H1 (cell line): ENCODE measurements at regions not wholly inside any gene's neighbourhood (a gene's known extent, or its start where the extent isn't known, plus 50 kb on each side); places are given as distances from the start of the nearest gene placed in this dataset.

Experiments used
- CTCF ChIA-PET: fragments of 300-600 bp; sonication (Branson Sonifier 250); formaldehyde crosslinking; loops from one replicate; lab custom pipeline; 2021; ENCODE audit not compliant: partially characterized antibody; lab: Charles Lee
- POLR2A ChIA-PET: fragments of 300-600 bp; sonication (Branson Sonifier 250); formaldehyde crosslinking; loops from one replicate; lab custom pipeline; 2021; ENCODE audit warnings: inconsistent platforms; ENCODE audit not compliant: partially characterized antibody; lab: Charles Lee
- DNase-seq, 2 experiments: peaks; one replicate each; pipeline versions ENCODE4 v3.0.0 to v3.0.0-alpha.2; 2010 to 2022; ENCODE audit warnings: low spot score in 2 of 2, low read depth in 1 of 2, mixed read lengths in 1 of 2
- FAIRE-seq: peaks from 2 replicates; lab custom pipeline; 2011; peaks lifted over from hg19 to GRCh38; lab: Jason Lieb, UNC
- H2AFZ ChIP-seq: 2 replicates; pipeline ENCODE4 v1.8.1; 2012; ENCODE audit warnings: low read length, inconsistent platforms
- H2AK5ac ChIP-seq: 2 replicates; pipeline ENCODE4 v1.6.1; 2013; ENCODE audit warnings: low read depth, low read length
- H2BK120ac ChIP-seq: replicated peaks from 2 replicates; pipeline ENCODE3; 2013; ENCODE audit warnings: low read depth, low read length, inconsistent platforms
- H2BK12ac ChIP-seq: 2 replicates; pipeline ENCODE4 v1.6.1; 2013; ENCODE audit warnings: low read depth, low read length
- H2BK15ac ChIP-seq: 2 replicates; pipeline ENCODE4 v1.6.1; 2013; ENCODE audit warnings: low read length
- H2BK20ac ChIP-seq: 2 replicates; pipeline ENCODE4 v1.6.1; 2013; ENCODE audit warnings: low read length
- H2BK5ac ChIP-seq: 2 replicates; pipeline ENCODE4 v1.6.1; 2013; ENCODE audit warnings: low read depth, low read length
- H3K14ac ChIP-seq: 2 replicates; pipeline ENCODE4 v1.6.1; 2013; ENCODE audit warnings: inconsistent platforms; ENCODE audit not compliant: insufficient read length
- H3K18ac ChIP-seq: 2 replicates; pipeline ENCODE4 v1.6.1; 2013; ENCODE audit warnings: low read length; ENCODE audit errors: extremely low read depth
- H3K23ac ChIP-seq: 2 replicates; pipeline ENCODE4 v1.6.1; 2013; ENCODE audit warnings: inconsistent platforms; ENCODE audit not compliant: insufficient read length
- H3K23me2 ChIP-seq: 2 replicates; pipeline ENCODE4 v1.6.1; 2013; ENCODE audit warnings: low read depth, low read length
- H3K27ac ChIP-seq: 2 replicates; pipeline ENCODE4 v1.6.1; 2011; ENCODE audit warnings: low read depth, low read length, inconsistent platforms
- H3K27me3 ChIP-seq, 4 experiments: replicated peaks in 1 of 4; 1 replicate in 1 of 4; 2 replicates in 3 of 4; pipeline versions ENCODE4 v1.6.1 to v1.8.1; 2011 to 2013; ENCODE audit warnings: low read length in 3 of 4, mild to moderate bottlenecking in 3 of 4, inconsistent platforms in 2 of 4, mixed read lengths in 2 of 4, moderate library complexity in 1 of 4; ENCODE audit not compliant: control insufficient read depth in 3 of 4, insufficient read depth in 3 of 4; ENCODE audit errors: extremely low read depth in 1 of 4
- H3K36me3 ChIP-seq, 4 experiments: 2 replicates each; pipeline versions ENCODE4 v1.6.1 to v1.8.1; 2011 to 2013; ENCODE audit warnings: mild to moderate bottlenecking in 4 of 4, low read length in 3 of 4, moderate library complexity in 2 of 4, control low read depth in 1 of 4, inconsistent platforms in 1 of 4; ENCODE audit not compliant: insufficient read depth in 4 of 4, control insufficient read depth in 2 of 4
- H3K4ac ChIP-seq: replicated peaks from 2 replicates; pipeline ENCODE3; 2013; ENCODE audit warnings: low read length, low read depth, mixed read lengths, inconsistent platforms; ENCODE audit not compliant: insufficient read length
- H3K4me1 ChIP-seq, 4 experiments: replicated peaks in 1 of 4; 1 replicate in 1 of 4; 2 replicates in 3 of 4; pipeline versions ENCODE4 v1.6.1 to v1.8.1; 2011 to 2013; ENCODE audit warnings: low read length in 3 of 4, inconsistent platforms in 2 of 4, mixed read lengths in 1 of 4; ENCODE audit not compliant: insufficient read depth in 4 of 4, control insufficient read depth in 3 of 4
- H3K4me2 ChIP-seq, 2 experiments: 2 replicates each; pipeline versions ENCODE4 v1.6.1 to v1.8.1; 2011 to 2013; ENCODE audit warnings: low read depth in 2 of 2, low read length in 2 of 2, control low read depth in 1 of 2, inconsistent platforms in 1 of 2, mild to moderate bottlenecking in 1 of 2; ENCODE audit not compliant: insufficient read depth in 1 of 2
- H3K4me3 ChIP-seq, 4 experiments: fragments of 200-600, 300-600 bp in 1 of 4; sonication (generic), shearing (Covaris generic), sonication (Bioruptor Twin) in 1 of 4; 2 replicates each; pipeline versions ENCODE4 v1.5.1 to v1.8.1; 2011 to 2016; ENCODE audit warnings: low read length in 4 of 4, low read depth in 3 of 4, control low read depth in 2 of 4, inconsistent platforms in 2 of 4, mild to moderate bottlenecking in 2 of 4, mixed read lengths in 1 of 4, moderate library complexity in 1 of 4; ENCODE audit not compliant: insufficient read depth in 2 of 4; ENCODE audit errors: extremely low read depth in 1 of 4
- H3K56ac ChIP-seq: replicated peaks from 2 replicates; pipeline ENCODE3; 2013; ENCODE audit warnings: low read depth, mild to moderate bottlenecking, mixed read lengths, low read length, inconsistent platforms; ENCODE audit not compliant: insufficient read length
- H3K79me1 ChIP-seq: 2 replicates; pipeline ENCODE4 v1.6.1; 2013; ENCODE audit warnings: low read depth, low read length, control low read depth
- H3K79me2 ChIP-seq, 2 experiments: 2 replicates each; pipeline versions ENCODE4 v1.6.1 to v1.8.1; 2012 to 2013; ENCODE audit warnings: low read length in 2 of 2, mild to moderate bottlenecking in 2 of 2, inconsistent platforms in 1 of 2; ENCODE audit not compliant: insufficient read depth in 2 of 2, control insufficient read depth in 1 of 2
- H3K9ac ChIP-seq, 4 experiments: replicated peaks in 1 of 4; 1 replicate in 1 of 4; 2 replicates in 3 of 4; pipeline versions ENCODE4 v1.6.1 to v1.8.1; 2011 to 2013; ENCODE audit warnings: low read depth in 3 of 4, low read length in 3 of 4, control low read depth in 2 of 4, mild to moderate bottlenecking in 2 of 4, moderate library complexity in 2 of 4, inconsistent platforms in 1 of 4; ENCODE audit errors: extremely low read depth in 1 of 4
- H3K9me3 ChIP-seq, 2 experiments: 2 replicates each; pipeline versions ENCODE4 v1.6.1 to v1.8.1; 2012 to 2013; ENCODE audit warnings: mild to moderate bottlenecking in 2 of 2, moderate library complexity in 2 of 2, control low read depth in 1 of 2, inconsistent platforms in 1 of 2, low read depth in 1 of 2, low read length in 1 of 2, mixed read lengths in 1 of 2; ENCODE audit not compliant: insufficient read depth in 2 of 2
- H4K20me1 ChIP-seq, 2 experiments: replicated peaks in 1 of 2; 2 replicates each; pipeline versions ENCODE3 to v1.8.1; 2011 to 2013; ENCODE audit warnings: inconsistent platforms in 2 of 2, low read length in 2 of 2, mild to moderate bottlenecking in 1 of 2; ENCODE audit not compliant: insufficient read depth in 2 of 2, control insufficient read depth in 1 of 2
- H4K5ac ChIP-seq: 2 replicates; pipeline ENCODE4 v1.6.1; 2013; ENCODE audit warnings: low read length, low read depth, mixed read lengths, inconsistent platforms; ENCODE audit not compliant: insufficient read length
- H4K8ac ChIP-seq: 2 replicates; pipeline ENCODE4 v1.8.0; 2013; ENCODE audit warnings: mild to moderate bottlenecking, moderate library complexity, low read length, inconsistent platforms; ENCODE audit not compliant: insufficient read depth; ENCODE audit errors: extremely low read depth
- H4K91ac ChIP-seq: replicated peaks from 2 replicates; pipeline ENCODE3; 2013; ENCODE audit warnings: low read length, mixed read lengths, inconsistent platforms; ENCODE audit not compliant: insufficient read length
- CEBPB ChIP-seq: IDR thresholded peaks from 2 replicates; pipeline ENCODE4 v1.6.1; 2012; ENCODE audit warnings: low read depth, low read length
- CTBP2 ChIP-seq: IDR thresholded peaks from 2 replicates; pipeline ENCODE4 v1.7.0; 2011; ENCODE audit warnings: borderline replicate concordance, mild to moderate bottlenecking, moderate library complexity, mixed read lengths, low read length; ENCODE audit not compliant: insufficient read depth, insufficient read length
- EP300 ChIP-seq, 2 experiments: IDR thresholded peaks; 1 replicate in 1 of 2; 2 replicates in 1 of 2; pipeline ENCODE4 v1.6.1; 2011 to 2012; ENCODE audit warnings: low read depth in 2 of 2, low read length in 2 of 2, mild to moderate bottlenecking in 2 of 2, borderline replicate concordance in 1 of 2, inconsistent platforms in 1 of 2, moderate library complexity in 1 of 2
- FOSL1 ChIP-seq: IDR thresholded peaks from 2 replicates; pipeline ENCODE4 v1.6.1; 2011; ENCODE audit warnings: mild to moderate bottlenecking, low read depth, low read length, moderate library complexity; ENCODE audit not compliant: insufficient read depth
- JUN ChIP-seq: IDR thresholded peaks from 2 replicates; pipeline ENCODE4 v1.6.1; 2011; ENCODE audit warnings: low read depth, mild to moderate bottlenecking, improper control_type of control experiment, low read length
- JUND ChIP-seq: IDR thresholded peaks from 2 replicates; pipeline ENCODE4 v1.6.1; 2011; ENCODE audit warnings: mild to moderate bottlenecking, improper control_type of control experiment, low read length
- RNF2 ChIP-seq: fragments of 200-900, 300-1000 bp; sonication (generic); IDR thresholded peaks from 2 replicates; pipeline ENCODE4 v1.7.1; 2016; ENCODE audit warnings: borderline replicate concordance, low read depth, mild to moderate bottlenecking, antibody characterized with exemption, low read length; ENCODE audit not compliant: poor library complexity, severe bottlenecking; ENCODE audit errors: missing control alignments
- SIX5 ChIP-seq: IDR thresholded peaks from 2 replicates; pipeline ENCODE4 v1.6.1; 2011; ENCODE audit warnings: mild to moderate bottlenecking, low read depth, low read length
- SRF ChIP-seq: IDR thresholded peaks from 2 replicates; pipeline ENCODE4 v1.6.1; 2011; ENCODE audit warnings: mild to moderate bottlenecking, low read depth, low read length, moderate library complexity
- SUZ12 ChIP-seq: fragments of 200-600 bp; sonication (generic); IDR thresholded peaks from 2 replicates; pipeline ENCODE4 v1.6.1; 2012; ENCODE audit warnings: mild to moderate bottlenecking, inconsistent platforms, low read length, moderate library complexity, mixed read lengths
- TEAD4 ChIP-seq: IDR thresholded peaks from 2 replicates; pipeline ENCODE4 v1.6.1; 2012; ENCODE audit warnings: low read depth, low read length, inconsistent platforms, mixed read lengths
- YY1 ChIP-seq: IDR thresholded peaks from 2 replicates; pipeline ENCODE4 v1.6.1; 2011; ENCODE audit warnings: low read depth, mild to moderate bottlenecking, low read length
- WGBS, 2 experiments: shearing (Covaris generic) in 1 of 2; methylation state at CpG; one replicate each; pipeline versions ENCODE4 v1.1.6 to v1.1.7; 2013 to 2015; ENCODE audit warnings: low lambda C conversion rate in 2 of 2, mixed read lengths in 2 of 2, inconsistent platforms in 1 of 2, low coverage in 1 of 2, missing lambda C conversion rate in 1 of 2; ENCODE audit not compliant: insufficient replicate concordance in 2 of 2, insufficient coverage in 1 of 2, insufficient read length in 1 of 2; ENCODE audit errors: extremely low coverage in 1 of 2, missing lambda C conversion rate in 1 of 2; 5-methylcytosine and 5-hydroxymethylcytosine counted together
- TF ChIP-seq, protein P1 (sequence below): IDR thresholded peaks from 2 replicates; pipeline ENCODE4 v1.6.1; 2011; ENCODE audit warnings: low read length, improper control_type of control experiment

DNA sequence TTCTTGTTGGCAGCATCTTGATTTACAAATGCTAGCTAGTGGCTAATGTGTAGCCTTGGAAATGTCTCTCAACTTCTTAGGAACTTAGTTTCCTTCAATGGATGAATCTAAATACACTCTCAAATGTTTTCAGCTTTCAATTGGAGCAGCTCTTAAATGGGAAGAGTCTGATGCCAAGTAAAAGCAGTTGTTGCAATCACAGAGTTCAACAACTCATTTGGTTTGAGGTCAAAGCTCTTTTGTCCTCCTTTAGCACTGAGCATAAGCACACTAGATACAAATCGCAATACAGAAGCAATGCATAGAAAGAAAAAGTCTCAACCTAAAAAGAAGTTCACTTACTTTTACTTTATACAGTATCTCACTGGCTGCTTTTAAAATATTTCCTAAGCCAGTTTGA is 986.1 kb upstream of the FLRT2 start:
- Histone ChIP-seq H3K4me2 (no peak overlapping the region), H3K18ac (no peak overlapping the region), H3K23ac (no peak overlapping the region), H3K4me1 (peaks cover 0 to 4% (median 3%) of the 10 kb centered on the region in 4 experiments; a peak in 4 of 7 replicates), H4K8ac (no peak overlapping the region), H4K5ac (no peak overlapping the region), H3K56ac (no peak overlapping the region), H3K9ac (no peak overlapping the region), H3K79me2 (no peaks in the 10 kb centered on the region), H2BK20ac (no peak overlapping the region), H3K79me1 (no peaks in the 10 kb centered on the region), H2BK5ac (no peak overlapping the region), H2BK120ac (no peak overlapping the region), H3K27me3 (no peaks in the 10 kb centered on the region), H3K14ac (no peak overlapping the region), H3K4me3 (no peak overlapping the region), H2AFZ (no peak overlapping the region), H3K4ac (no peak overlapping the region), H4K91ac (no peak overlapping the region), H3K9me3 (no peaks in the 10 kb centered on the region), H3K27ac (no peak overlapping the region), H2BK15ac (no peak overlapping the region), H3K23me2 (no peaks in the 10 kb centered on the region), H3K36me3 (no peaks in the 10 kb centered on the region), H2AK5ac (no peak overlapping the region), H2BK12ac (no peak overlapping the region), H4K20me1 (no peaks in the 10 kb centered on the region)
- 86% methylated on average over 1 of the region's 1 CpG; no CpG with 5 or more reads in 1 of the 2 experiments for WGBS, 2 experiments
- ChIA-PET CTCF (interaction anchor here (1.0 to 1.5 kb wide), 2 partner anchors 12 to 168 kb away, joined by 3 read pairs; no protein-coding TSS in a partner anchor), POLR2A (no interaction called here)
- FAIRE-seq (no peak), DNase-seq (no peak)
- TF ChIP-seq SIX5 (no peak), JUN (no peak), EP300 (IDR thresholded peaks at IDR 0.05; ENCODE audit: borderline replicate concordance in 1 of 2, low read depth in 2 of 2, low read length in 2 of 2) (no peak), CEBPB (no peak), FOSL1 (no peak), SRF (no peak), TEAD4 (no peak), CTBP2 (no peak), RNF2 (no peak), YY1 (no peak), JUND (no peak), SUZ12 (no peak)
- TF ChIP-seq, protein P1, sequence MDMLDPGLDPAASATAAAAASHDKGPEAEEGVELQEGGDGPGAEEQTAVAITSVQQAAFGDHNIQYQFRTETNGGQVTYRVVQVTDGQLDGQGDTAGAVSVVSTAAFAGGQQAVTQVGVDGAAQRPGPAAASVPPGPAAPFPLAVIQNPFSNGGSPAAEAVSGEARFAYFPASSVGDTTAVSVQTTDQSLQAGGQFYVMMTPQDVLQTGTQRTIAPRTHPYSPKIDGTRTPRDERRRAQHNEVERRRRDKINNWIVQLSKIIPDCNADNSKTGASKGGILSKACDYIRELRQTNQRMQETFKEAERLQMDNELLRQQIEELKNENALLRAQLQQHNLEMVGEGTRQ = no peak
